GM13976 (cell line): ENCODE measurements at regions not wholly inside any gene's neighbourhood (a gene's known extent, or its start where the extent isn't known, plus 50 kb on each side); places are given as distances from the start of the nearest gene placed in this dataset.

Experiments
- DNase-seq: peaks from one replicate; pipeline ENCODE4 v3.0.0; 2012; ENCODE audit warnings: low spot score
- CTCF ChIP-seq: IDR thresholded peaks from 2 replicates; pipeline ENCODE4 v1.5.1; 2012; ENCODE audit warnings: borderline replicate concordance, mild to moderate bottlenecking; ENCODE audit not compliant: insufficient read depth; ENCODE audit errors: extremely low read depth, missing control alignments, control extremely low read depth
- in situ Hi-C: fragments of 300-500 bp; cut with MboI; formaldehyde crosslinking; loops from one replicate; pipeline ENCODE4 v1.12.0; 2022; ENCODE audit warnings: low sequenced_read_pairs, mixed read lengths, inconsistent platforms; ENCODE audit not compliant: unreplicated experiment

- no peak for TF ChIP-seq CTCF
Observed at GRCh38 chr5:91690921-91691320, 307.8 kb upstream of the ARRDC3 start.

GRCh38 chr5:91687430-91687829 is 304.3 kb upstream of the ARRDC3 start:
- DNase-seq: no peak
- TF ChIP-seq CTCF: no peak
- in situ Hi-C loops: no loop called here

More at GRCh38 chr5:91690921-91691320, 307.8 kb upstream of the ARRDC3 start:
- in situ Hi-C loops: no loop called here
- DNase-seq: no peak

- no peak for TF ChIP-seq CTCF
- no peak for DNase-seq
- in situ Hi-C loops: no loop called here
Observed at GRCh38 chr5:91684625-91685024, 301.5 kb upstream of the ARRDC3 start.

- no peak for DNase-seq
- no peak for TF ChIP-seq CTCF
- in situ Hi-C loops: no loop called here
Observed at GRCh38 chr5:91670563-91670962, 287.4 kb upstream of the ARRDC3 start.

GRCh38 chr5:91670122-91670521 is 287.0 kb upstream of the ARRDC3 start:
- DNase-seq: no peak
- in situ Hi-C loops: no loop called here
- no peak for TF ChIP-seq CTCF

- TF ChIP-seq CTCF: no peak
- in situ Hi-C loops: no loop called here
- no peak for DNase-seq
Observed at GRCh38 chr5:91668261-91668660, 285.1 kb upstream of the ARRDC3 start.

- no peak for DNase-seq
- TF ChIP-seq CTCF: no peak
- in situ Hi-C loops: no loop called here
Observed at GRCh38 chr5:91652678-91653077, 269.6 kb upstream of the ARRDC3 start.
